ENCODE measurements at regions not wholly inside any gene's neighbourhood (a gene's known extent, or its start where the extent isn't known, plus 50 kb on each side); places are given as distances from the start of the nearest gene placed in this dataset.

- no peak for FAIRE-seq
- ChIA-PET POLR2A (ENCODE audit: partially characterized antibody) (no interaction called here), CTCF (ENCODE audit: partially characterized antibody) (interaction anchor here (0.9 kb wide), 1 partner anchor 22 kb away, joined by 3 read pairs; no protein-coding TSS in a partner anchor)
- Histone ChIP-seq H2BK12ac (ENCODE audit: low read depth, low read length) (no peak overlapping the region), H3K4me1 (replicated peaks in 1 of 4; ENCODE audit: control insufficient read depth in 3 of 4, insufficient read depth in 4 of 4, low read length in 3 of 4) (peaks cover 0 to 4% (median 0%) of the 10 kb centered on the region in 4 experiments; a peak in 2 of 7 replicates), H3K23ac (ENCODE audit: insufficient read length) (no peak overlapping the region), H2AK5ac (ENCODE audit: low read depth, low read length) (no peak overlapping the region), H3K23me2 (ENCODE audit: low read depth, low read length) (no peaks in the 10 kb centered on the region; the same call in 1 of the 2 replicates), H4K91ac (replicated peaks; ENCODE audit: insufficient read length, low read length) (no peak overlapping the region), H2BK20ac (ENCODE audit: low read length) (no peak overlapping the region), H3K14ac (ENCODE audit: insufficient read length) (no peak overlapping the region), H3K36me3 (ENCODE audit: control insufficient read depth in 2 of 4, insufficient read depth in 4 of 4, low read length in 3 of 4) (no peaks in the 10 kb centered on the region), H4K20me1 (replicated peaks in 1 of 2; ENCODE audit: control insufficient read depth in 1 of 2, insufficient read depth in 2 of 2, low read length in 2 of 2) (no peaks in the 10 kb centered on the region), H2BK5ac (ENCODE audit: low read depth, low read length) (no peak overlapping the region; the same call in 1 of the 2 replicates), H3K79me1 (ENCODE audit: low read depth, low read length) (no peaks in the 10 kb centered on the region), H3K4ac (replicated peaks; ENCODE audit: insufficient read length, low read depth, low read length) (no peak overlapping the region), H3K79me2 (ENCODE audit: control insufficient read depth in 1 of 2, insufficient read depth in 2 of 2, low read length in 2 of 2) (no peaks in the 10 kb centered on the region), H2BK15ac (ENCODE audit: low read length) (no peak overlapping the region), H3K4me3 (ENCODE audit: extremely low read depth in 1 of 4, insufficient read depth in 2 of 4, low read depth in 3 of 4, low read length in 4 of 4) (no peak overlapping the region), H4K8ac (ENCODE audit: extremely low read depth, insufficient read depth, low read length) (no peak overlapping the region), H3K9me3 (ENCODE audit: insufficient read depth in 2 of 2, low read depth in 1 of 2, low read length in 1 of 2) (no peaks in the 10 kb centered on the region), H3K56ac (replicated peaks; ENCODE audit: insufficient read length, low read depth, low read length) (no peak overlapping the region), H4K5ac (ENCODE audit: insufficient read length, low read depth, low read length) (no peak overlapping the region), H3K27me3 (replicated peaks in 1 of 4; ENCODE audit: control insufficient read depth in 3 of 4, extremely low read depth in 1 of 4, insufficient read depth in 3 of 4, low read length in 3 of 4) (0 out of 7 replicates have a peak, but pooled peaks cover 0 to 2% (median 0%) of the 10 kb centered on the region in 4 experiments), H3K9ac (replicated peaks in 1 of 4; ENCODE audit: extremely low read depth in 1 of 4, low read depth in 3 of 4, low read length in 3 of 4) (no peak overlapping the region), H2AFZ (ENCODE audit: low read length) (no peak overlapping the region), H2BK120ac (replicated peaks; ENCODE audit: low read depth, low read length) (no peak overlapping the region), H3K18ac (ENCODE audit: extremely low read depth, low read length) (no peak overlapping the region), H3K27ac (ENCODE audit: low read depth, low read length) (no peak overlapping the region), H3K4me2 (ENCODE audit: insufficient read depth in 1 of 2, low read depth in 2 of 2, low read length in 2 of 2) (no peak overlapping the region)
- no peak for DNase-seq (ENCODE audit: low read depth in 1 of 2, low spot score in 2 of 2)
- 79% methylated on average over 6 of the region's 6 CpGs; no CpG with 5 or more reads in 1 of the 2 experiments for WGBS, 2 experiments (ENCODE audit: extremely low coverage in 1 of 2, insufficient coverage in 1 of 2, insufficient read length in 1 of 2, insufficient replicate concordance in 2 of 2, low coverage in 1 of 2, low lambda C conversion rate in 2 of 2, missing lambda C conversion rate in 1 of 2)
- TF ChIP-seq CEBPB (IDR thresholded peaks at IDR 0.05; ENCODE audit: low read depth, low read length) (no peak), TAF1 (IDR thresholded peaks at IDR 0.05; ENCODE audit: low read depth, low read length) (no peak), SIX5 (IDR thresholded peaks at IDR 0.05; ENCODE audit: low read depth, low read length) (no peak), BACH1 (IDR thresholded peaks at IDR 0.05; ENCODE audit: low read length) (no peak)
Measured at GRCh38 chr12:131260954-131261353, 307.2 kb downstream of the ADGRD1 start.

All from H1 (cell line).